OCI-LY3 (cell line): ENCODE measurements at regions not wholly inside any gene's neighbourhood (a gene's known extent, or its start where the extent isn't known, plus 50 kb on each side); places are given as distances from the start of the nearest gene placed in this dataset.

ENCODE experiments used
- H2AFZ ChIP-seq: fragments of 200-600, 300-600 bp; shearing (Covaris generic); 2 replicates; pipeline ENCODE4 v1.6.0; 2014; ENCODE audit warnings: antibody characterized with exemption, low read depth, low read length
- H3K27ac ChIP-seq: fragments of 200-600, 300-600 bp; sonication (generic); 2 replicates; pipeline ENCODE4 v1.5.1; 2014; ENCODE audit warnings: mild to moderate bottlenecking, low read length, moderate library complexity, mixed read lengths
- H3K27me3 ChIP-seq: fragments of 200-600, 300-600 bp; sonication (generic); 2 replicates; pipeline ENCODE4 v1.6.1; 2014; ENCODE audit warnings: low read depth, low read length, mixed read lengths
- H3K36me3 ChIP-seq: fragments of 200-600, 300-600 bp; sonication (generic); replicated peaks from 2 replicates; pipeline ENCODE3; 2014; ENCODE audit warnings: low read depth, low read length, mixed read lengths
- H3K4me1 ChIP-seq: fragments of 300-600, 200-600 bp; sonication (generic); 2 replicates; pipeline ENCODE4 v1.6.1; 2014; ENCODE audit warnings: low read length, mixed read lengths
- H3K4me2 ChIP-seq: fragments of 200-600, 300-600 bp; sonication (generic); 2 replicates; pipeline ENCODE4 v1.6.1; 2014; ENCODE audit warnings: low read length, mixed read lengths
- H3K4me3 ChIP-seq: fragments of 300-600, 200-600 bp; sonication (generic); 2 replicates; pipeline ENCODE4 v1.5.1; 2014; ENCODE audit warnings: antibody characterized with exemption, mild to moderate bottlenecking, low read length, moderate library complexity
- H3K79me2 ChIP-seq: fragments of 300-600, 200-600 bp; shearing (Covaris generic); 2 replicates; pipeline ENCODE4 v1.6.1; 2014; ENCODE audit warnings: mild to moderate bottlenecking, low read length, mixed read lengths
- H3K9ac ChIP-seq: fragments of 300-600, 200-600 bp; shearing (Covaris generic); 2 replicates; pipeline ENCODE4 v1.6.0; 2014; ENCODE audit warnings: mild to moderate bottlenecking, low read length, moderate library complexity
- H3K9me3 ChIP-seq: fragments of 200-600, 300-600 bp; shearing (Covaris generic); 2 replicates; pipeline ENCODE4 v1.6.1; 2014; ENCODE audit warnings: low read length, mixed read lengths; ENCODE audit not compliant: insufficient read depth
- H4K20me1 ChIP-seq: fragments of 200-600, 300-600 bp; sonication (generic); 2 replicates; pipeline ENCODE4 v1.6.1; 2016; ENCODE audit warnings: low read length, mixed read lengths; ENCODE audit not compliant: insufficient read depth
- EZH2phosphoT487 ChIP-seq: fragments of 200-600 bp; shearing (Covaris generic); IDR thresholded peaks from 2 replicates; pipeline ENCODE4 v1.6.1; 2018; ENCODE audit warnings: antibody characterized with exemption, mixed run types, low read depth
- TF ChIP-seq, protein P1 (sequence below): fragments of 200-600, 300-600 bp; sonication (generic); IDR thresholded peaks from 2 replicates; pipeline ENCODE4 v1.5.1; 2014; ENCODE audit warnings: antibody characterized with exemption, low read length, low read depth

DNA sequence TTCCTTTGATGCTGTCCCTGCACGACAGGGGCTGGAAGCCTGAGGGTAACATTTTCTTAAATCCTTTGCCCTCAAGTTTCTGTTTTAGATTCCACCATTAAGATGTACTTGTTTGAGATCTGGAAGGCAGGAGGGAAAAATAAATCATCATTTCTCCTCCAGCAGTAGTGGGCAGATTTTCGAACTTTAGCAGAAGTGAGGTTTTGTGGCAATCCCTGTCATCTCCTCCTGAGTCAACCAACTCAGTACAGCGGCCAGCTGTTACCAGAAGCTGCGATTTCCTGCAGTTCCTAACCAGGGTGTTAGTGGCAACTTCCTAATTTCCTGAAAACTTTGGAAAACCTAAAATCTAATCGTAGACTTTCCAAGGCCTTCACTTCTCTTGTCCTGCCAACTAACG lies 517.2 kb upstream of the ACVR2A start:
- TF ChIP-seq EZH2phosphoT487, result no peak
- TF ChIP-seq, protein P1, sequence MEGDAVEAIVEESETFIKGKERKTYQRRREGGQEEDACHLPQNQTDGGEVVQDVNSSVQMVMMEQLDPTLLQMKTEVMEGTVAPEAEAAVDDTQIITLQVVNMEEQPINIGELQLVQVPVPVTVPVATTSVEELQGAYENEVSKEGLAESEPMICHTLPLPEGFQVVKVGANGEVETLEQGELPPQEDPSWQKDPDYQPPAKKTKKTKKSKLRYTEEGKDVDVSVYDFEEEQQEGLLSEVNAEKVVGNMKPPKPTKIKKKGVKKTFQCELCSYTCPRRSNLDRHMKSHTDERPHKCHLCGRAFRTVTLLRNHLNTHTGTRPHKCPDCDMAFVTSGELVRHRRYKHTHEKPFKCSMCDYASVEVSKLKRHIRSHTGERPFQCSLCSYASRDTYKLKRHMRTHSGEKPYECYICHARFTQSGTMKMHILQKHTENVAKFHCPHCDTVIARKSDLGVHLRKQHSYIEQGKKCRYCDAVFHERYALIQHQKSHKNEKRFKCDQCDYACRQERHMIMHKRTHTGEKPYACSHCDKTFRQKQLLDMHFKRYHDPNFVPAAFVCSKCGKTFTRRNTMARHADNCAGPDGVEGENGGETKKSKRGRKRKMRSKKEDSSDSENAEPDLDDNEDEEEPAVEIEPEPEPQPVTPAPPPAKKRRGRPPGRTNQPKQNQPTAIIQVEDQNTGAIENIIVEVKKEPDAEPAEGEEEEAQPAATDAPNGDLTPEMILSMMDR, result no peak
- Histone ChIP-seq H3K4me1 (peaks cover 20% of the 10 kb centered on the region), H2AFZ (no peak overlapping the region), H3K27ac (peak overlapping the region; percentile 25), H3K4me3 (peak overlapping the region; percentile 51), H3K36me3 (no peaks in the 10 kb centered on the region), H4K20me1 (no peaks in the 10 kb centered on the region), H3K9ac (peak overlapping the region; percentile 27; the same call in 1 of the 2 replicates), H3K27me3 (no peaks in the 10 kb centered on the region), H3K4me2 (peak overlapping the region; percentile 60), H3K9me3 (no peaks in the 10 kb centered on the region; the same call in 1 of the 2 replicates), H3K79me2 (no peaks in the 10 kb centered on the region)

DNA sequence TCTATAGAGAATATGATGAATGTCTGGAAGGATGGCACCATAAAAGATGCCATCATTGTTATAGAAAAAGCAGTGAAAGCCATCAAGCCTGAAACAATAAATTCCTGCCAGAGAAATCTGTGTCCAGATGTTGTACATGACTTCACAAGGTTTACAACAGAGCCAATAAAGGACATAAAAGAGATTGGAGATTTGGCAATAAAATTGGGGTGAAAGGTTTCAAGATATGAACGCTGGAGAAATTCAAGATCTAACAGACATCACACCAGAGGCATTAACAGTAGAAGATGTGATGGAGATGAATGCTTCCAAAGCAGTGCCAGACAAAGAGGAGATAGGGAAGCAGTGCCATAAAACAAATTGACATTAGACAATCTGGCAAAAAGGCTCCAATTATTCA lies 518.8 kb upstream of the ACVR2A start:
- Histone ChIP-seq H2AFZ (no peak overlapping the region), H3K27ac (no peak overlapping the region), H3K4me1 (peaks cover 11% of the 10 kb centered on the region), H3K4me3 (no peak overlapping the region), H4K20me1 (no peaks in the 10 kb centered on the region), H3K9me3 (no peaks in the 10 kb centered on the region; the same call in 1 of the 2 replicates), H3K27me3 (no peaks in the 10 kb centered on the region), H3K9ac (no peak overlapping the region), H3K4me2 (no peak overlapping the region), H3K79me2 (no peaks in the 10 kb centered on the region), H3K36me3 (no peaks in the 10 kb centered on the region)
- TF ChIP-seq, protein P1, result no peak
- TF ChIP-seq EZH2phosphoT487, result no peak

DNA sequence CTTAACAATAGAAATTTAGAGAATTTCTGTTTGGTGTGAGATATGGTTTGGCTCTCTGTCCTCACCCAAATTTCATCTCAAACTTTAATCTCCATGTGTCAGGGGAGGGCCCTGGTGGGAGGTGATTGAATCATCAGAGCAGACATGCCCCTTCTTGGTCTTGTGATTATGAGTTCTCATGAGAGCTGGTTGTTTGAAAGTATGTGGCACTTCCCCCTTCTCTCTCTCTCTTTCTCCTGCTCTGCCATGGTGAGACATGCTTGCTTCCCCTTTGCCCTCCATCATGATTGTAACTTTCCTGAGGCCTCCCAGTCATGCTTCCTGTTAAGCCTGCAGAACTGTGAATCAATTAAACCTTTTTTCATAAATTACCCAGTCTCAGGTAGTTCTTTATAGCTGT lies 524.7 kb upstream of the ACVR2A start:
- H3K4me3 ChIP-seq, result no peak overlapping the region
- H3K79me2 ChIP-seq, result no peaks in the 10 kb centered on the region
- no peaks in the 10 kb centered on the region for H3K27me3 ChIP-seq
- H3K9me3 ChIP-seq, result peaks cover 4% of the 10 kb centered on the region
- no peaks in the 10 kb centered on the region for H4K20me1 ChIP-seq
- H3K27ac ChIP-seq, result no peak overlapping the region
- no peak overlapping the region for H3K9ac ChIP-seq
- no peak for TF ChIP-seq EZH2phosphoT487
- TF ChIP-seq, protein P1, result no peak
- peaks cover 3% of the 10 kb centered on the region for H3K36me3 ChIP-seq
- no peak overlapping the region for H2AFZ ChIP-seq
- H3K4me2 ChIP-seq, result no peak overlapping the region
- no peaks in the 10 kb centered on the region for H3K4me1 ChIP-seq

DNA sequence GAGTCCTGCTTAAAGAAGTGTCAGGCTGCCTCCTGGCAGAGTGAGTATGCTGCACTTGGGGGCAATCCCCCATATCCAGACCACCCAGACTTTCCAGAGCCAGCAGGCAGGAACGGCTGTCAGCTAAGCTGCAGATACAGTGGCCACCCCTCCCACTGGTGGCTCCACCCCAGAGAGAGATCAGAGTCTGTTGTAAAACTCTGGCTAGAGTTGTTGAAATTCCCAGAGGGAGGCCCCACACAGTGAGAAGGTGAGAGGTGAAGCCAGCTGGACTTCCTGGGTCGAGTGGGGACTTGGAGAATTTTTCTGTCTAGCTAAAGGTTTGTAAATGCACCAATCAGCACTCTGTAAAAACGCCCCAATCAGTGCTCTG lies 533.8 kb upstream of the ACVR2A start:
- no peak overlapping the region for H3K4me2 ChIP-seq
- no peak overlapping the region for H3K4me3 ChIP-seq

More for the DNA sequence above, 533.8 kb upstream of the ACVR2A start:
- Histone ChIP-seq H3K9me3 (no peaks in the 10 kb centered on the region; the same call in 1 of the 2 replicates), H3K9ac (no peak overlapping the region), H4K20me1 (no peaks in the 10 kb centered on the region), H3K36me3 (no peaks in the 10 kb centered on the region), H3K4me1 (peaks cover 8% of the 10 kb centered on the region), H3K79me2 (no peaks in the 10 kb centered on the region), H3K27me3 (no peaks in the 10 kb centered on the region), H3K27ac (no peak overlapping the region), H2AFZ (no peak overlapping the region)
- no peak for TF ChIP-seq EZH2phosphoT487
- TF ChIP-seq, protein P1, result no peak
